Panc1 (cell line): ENCODE measurements at regions not wholly inside any gene's neighbourhood (a gene's known extent, or its start where the extent isn't known, plus 50 kb on each side); places are given as distances from the start of the nearest gene placed in this dataset.

Source experiments
- ATAC-seq: fragments of 200-7000 bp; cut with Tn5 transposase; 2 replicates; pipeline ENCODE4 v1.9.1; 2020; ENCODE audit warnings: mild to moderate bottlenecking, moderate library complexity
- BruUV-seq: library from RNA; stranded (reverse); fragments of 400-500 nt; replicated peaks from 2 replicates; lab custom pipeline; 2021; lab: Mats Ljungman, UMichigan
- CTCF ChIA-PET: fragments of 300-600 bp; sonication (Branson Sonifier 250); formaldehyde crosslinking; loops from one replicate; lab custom pipeline; 2022; ENCODE audit warnings: antibody characterized with exemption; lab: Charles Lee
- POLR2A ChIA-PET: fragments of 300-600 bp; sonication (Branson Sonifier 250); formaldehyde crosslinking; loops from one replicate; lab custom pipeline; 2022; ENCODE audit warnings: antibody characterized with exemption; lab: Charles Lee
- DNase-seq: peaks from one replicate; pipeline ENCODE4 v3.0.0-alpha.2; 2010; ENCODE audit warnings: low read depth, low spot score
- H3K27ac ChIP-seq: 2 replicates; pipeline ENCODE4 v1.5.1; 2011; ENCODE audit warnings: mild to moderate bottlenecking, low read length, inconsistent platforms
- H3K27me3 ChIP-seq: fragments of 200-500 bp; sonication (Bioruptor generic); 2 replicates; pipeline ENCODE4 v1.6.0; 2014; ENCODE audit warnings: low read length, inconsistent platforms; ENCODE audit not compliant: control insufficient read depth, insufficient read depth
- H3K36me3 ChIP-seq: fragments of 200-500 bp; sonication (Bioruptor generic); 2 replicates; pipeline ENCODE4 v1.5.1; 2014; ENCODE audit warnings: inconsistent platforms, mild to moderate bottlenecking, low read length, moderate library complexity; ENCODE audit not compliant: control insufficient read depth, insufficient read depth
- H3K4me1 ChIP-seq: 2 replicates; pipeline ENCODE4 v1.5.1; 2011; ENCODE audit warnings: inconsistent platforms, mild to moderate bottlenecking, low read length, moderate library complexity; ENCODE audit not compliant: control insufficient read depth, insufficient read depth
- H3K4me3 ChIP-seq, 2 experiments: 2 replicates each; pipeline ENCODE4 v1.5.1; 2011 to 2012; ENCODE audit warnings: low read depth in 2 of 2, low read length in 2 of 2, mild to moderate bottlenecking in 2 of 2, inconsistent platforms in 1 of 2, moderate library complexity in 1 of 2
- H3K9me3 ChIP-seq: fragments of 200-500 bp; sonication (Bioruptor generic); 2 replicates; pipeline ENCODE4 v1.5.1; 2014; ENCODE audit warnings: low read depth, mild to moderate bottlenecking, inconsistent platforms, low read length, moderate library complexity; ENCODE audit not compliant: control insufficient read depth, insufficient read depth
- POLR2AphosphoS5 ChIP-seq: IDR thresholded peaks from 2 replicates; pipeline ENCODE4 v1.6.1; 2012; ENCODE audit warnings: mild to moderate bottlenecking, low read depth, low read length, moderate library complexity
- SIN3A ChIP-seq: IDR thresholded peaks from 2 replicates; pipeline ENCODE4 v1.6.1; 2012; ENCODE audit warnings: low read depth, mild to moderate bottlenecking, low read length, moderate library complexity, borderline replicate concordance; ENCODE audit not compliant: insufficient read depth
- TCF7L2 ChIP-seq: IDR thresholded peaks from 2 replicates; pipeline ENCODE4 v1.6.1; 2011; ENCODE audit warnings: mild to moderate bottlenecking, low read depth, low read length, inconsistent platforms
- in situ Hi-C: cut with HindIII; loops from 2 replicates; pipeline ENCODE4 v1.10.0; 2016; ENCODE audit warnings: low sequenced_read_pairs, low pct_unique_long_range_greater_than_20kb
- intact Hi-C: fragments of 100-400 bp; cut with micrococcal nuclease; formaldehyde crosslinking; loops from one replicate; pipeline ENCODE4 v1.10.0; 2022; ENCODE audit not compliant: unreplicated experiment
- TF ChIP-seq, protein P1 (sequence below), 2 experiments: IDR thresholded peaks; 2 replicates each; pipeline ENCODE4 v1.6.1; 2011 to 2012; ENCODE audit warnings: low read depth in 2 of 2, control low read depth in 1 of 2, low read length in 1 of 2, mild to moderate bottlenecking in 1 of 2, moderate library complexity in 1 of 2; ENCODE audit not compliant: insufficient read depth in 1 of 2
- TF ChIP-seq, protein P2 (sequence below): fragments of 450-650 bp; IDR thresholded peaks from 2 replicates; pipeline ENCODE4 v1.5.1; 2017; ENCODE audit warnings: mild to moderate bottlenecking

DNA sequence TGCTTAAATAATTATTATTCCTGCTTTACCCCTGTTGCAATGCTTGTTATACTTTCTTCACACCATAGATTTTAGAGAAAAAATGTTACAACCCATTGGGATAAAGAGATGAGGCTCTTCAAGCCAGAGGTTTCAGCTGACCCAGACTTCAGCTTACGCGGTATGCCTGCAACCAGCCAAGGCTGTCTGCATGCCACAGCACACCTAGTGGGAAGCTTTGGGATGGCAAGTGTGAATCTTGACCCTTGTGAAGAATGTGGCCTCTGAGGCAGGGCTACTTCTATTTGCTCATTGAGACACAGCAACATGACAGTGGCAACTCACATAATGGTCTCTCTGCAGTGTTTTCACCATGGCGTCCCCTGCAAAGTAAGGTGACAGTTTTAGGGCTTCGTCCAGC is 193.9 kb upstream of the PIRT start:
- ATAC-seq, result no peak
- no peak for DNase-seq
- no peaks in the 10 kb centered on the region for H3K36me3 ChIP-seq
- BruUV-seq, result no TSS peak
- intact Hi-C loops (no loop called here), in situ Hi-C loops (no loop called here)
- ChIA-PET CTCF (no interaction called here), POLR2A (no interaction called here)
- no peak overlapping the region for H3K27ac ChIP-seq
- H3K4me1 ChIP-seq, result no peaks in the 10 kb centered on the region
- no peak for TF ChIP-seq SIN3A
- TF ChIP-seq, protein P1, sequence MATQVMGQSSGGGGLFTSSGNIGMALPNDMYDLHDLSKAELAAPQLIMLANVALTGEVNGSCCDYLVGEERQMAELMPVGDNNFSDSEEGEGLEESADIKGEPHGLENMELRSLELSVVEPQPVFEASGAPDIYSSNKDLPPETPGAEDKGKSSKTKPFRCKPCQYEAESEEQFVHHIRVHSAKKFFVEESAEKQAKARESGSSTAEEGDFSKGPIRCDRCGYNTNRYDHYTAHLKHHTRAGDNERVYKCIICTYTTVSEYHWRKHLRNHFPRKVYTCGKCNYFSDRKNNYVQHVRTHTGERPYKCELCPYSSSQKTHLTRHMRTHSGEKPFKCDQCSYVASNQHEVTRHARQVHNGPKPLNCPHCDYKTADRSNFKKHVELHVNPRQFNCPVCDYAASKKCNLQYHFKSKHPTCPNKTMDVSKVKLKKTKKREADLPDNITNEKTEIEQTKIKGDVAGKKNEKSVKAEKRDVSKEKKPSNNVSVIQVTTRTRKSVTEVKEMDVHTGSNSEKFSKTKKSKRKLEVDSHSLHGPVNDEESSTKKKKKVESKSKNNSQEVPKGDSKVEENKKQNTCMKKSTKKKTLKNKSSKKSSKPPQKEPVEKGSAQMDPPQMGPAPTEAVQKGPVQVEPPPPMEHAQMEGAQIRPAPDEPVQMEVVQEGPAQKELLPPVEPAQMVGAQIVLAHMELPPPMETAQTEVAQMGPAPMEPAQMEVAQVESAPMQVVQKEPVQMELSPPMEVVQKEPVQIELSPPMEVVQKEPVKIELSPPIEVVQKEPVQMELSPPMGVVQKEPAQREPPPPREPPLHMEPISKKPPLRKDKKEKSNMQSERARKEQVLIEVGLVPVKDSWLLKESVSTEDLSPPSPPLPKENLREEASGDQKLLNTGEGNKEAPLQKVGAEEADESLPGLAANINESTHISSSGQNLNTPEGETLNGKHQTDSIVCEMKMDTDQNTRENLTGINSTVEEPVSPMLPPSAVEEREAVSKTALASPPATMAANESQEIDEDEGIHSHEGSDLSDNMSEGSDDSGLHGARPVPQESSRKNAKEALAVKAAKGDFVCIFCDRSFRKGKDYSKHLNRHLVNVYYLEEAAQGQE (IDR thresholded peaks at IDR 0.05; ENCODE audit: insufficient read depth in 1 of 2, low read depth in 2 of 2, low read length in 1 of 2), result no peak
- no peak for TF ChIP-seq POLR2AphosphoS5
- TF ChIP-seq, protein P2, sequence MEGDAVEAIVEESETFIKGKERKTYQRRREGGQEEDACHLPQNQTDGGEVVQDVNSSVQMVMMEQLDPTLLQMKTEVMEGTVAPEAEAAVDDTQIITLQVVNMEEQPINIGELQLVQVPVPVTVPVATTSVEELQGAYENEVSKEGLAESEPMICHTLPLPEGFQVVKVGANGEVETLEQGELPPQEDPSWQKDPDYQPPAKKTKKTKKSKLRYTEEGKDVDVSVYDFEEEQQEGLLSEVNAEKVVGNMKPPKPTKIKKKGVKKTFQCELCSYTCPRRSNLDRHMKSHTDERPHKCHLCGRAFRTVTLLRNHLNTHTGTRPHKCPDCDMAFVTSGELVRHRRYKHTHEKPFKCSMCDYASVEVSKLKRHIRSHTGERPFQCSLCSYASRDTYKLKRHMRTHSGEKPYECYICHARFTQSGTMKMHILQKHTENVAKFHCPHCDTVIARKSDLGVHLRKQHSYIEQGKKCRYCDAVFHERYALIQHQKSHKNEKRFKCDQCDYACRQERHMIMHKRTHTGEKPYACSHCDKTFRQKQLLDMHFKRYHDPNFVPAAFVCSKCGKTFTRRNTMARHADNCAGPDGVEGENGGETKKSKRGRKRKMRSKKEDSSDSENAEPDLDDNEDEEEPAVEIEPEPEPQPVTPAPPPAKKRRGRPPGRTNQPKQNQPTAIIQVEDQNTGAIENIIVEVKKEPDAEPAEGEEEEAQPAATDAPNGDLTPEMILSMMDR, result no peak
- TF ChIP-seq TCF7L2, result no peak
- no peaks in the 10 kb centered on the region for H3K27me3 ChIP-seq
- no peak overlapping the region for H3K4me3 ChIP-seq
- H3K9me3 ChIP-seq, result no peaks in the 10 kb centered on the region

DNA sequence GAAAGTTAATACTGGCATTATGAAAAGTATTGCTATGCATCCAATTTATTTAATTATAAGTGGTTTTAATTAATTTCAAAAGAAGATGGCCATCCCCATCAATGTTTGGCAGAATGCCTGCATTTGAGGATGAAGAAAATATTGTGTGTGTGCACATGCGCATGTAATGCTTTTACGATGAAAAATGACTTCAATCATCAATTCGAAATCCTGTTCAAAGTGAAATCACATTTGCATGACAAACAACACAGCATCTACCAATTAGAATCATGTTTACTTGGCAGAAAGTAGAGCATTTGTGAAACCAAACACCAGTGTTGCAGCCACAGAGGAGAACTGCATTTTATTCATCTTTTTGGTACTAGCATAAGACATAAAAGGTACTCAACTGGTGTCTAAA is 191.9 kb upstream of the PIRT start:
- no peak overlapping the region for H3K27ac ChIP-seq
- H3K4me1 ChIP-seq, result no peaks in the 10 kb centered on the region
- POLR2A ChIA-PET, result no interaction called here
- DNase-seq (no peak), ATAC-seq (no peak)
- H3K4me3 ChIP-seq, result no peak overlapping the region
- no TSS peak for BruUV-seq
- CTCF ChIA-PET, result no interaction called here
- intact Hi-C loops, result no loop called here
- no peaks in the 10 kb centered on the region for H3K36me3 ChIP-seq
- in situ Hi-C loops, result no loop called here
- H3K27me3 ChIP-seq, result no peaks in the 10 kb centered on the region
- TF ChIP-seq, protein P2, result no peak
- no peak for TF ChIP-seq SIN3A
- TF ChIP-seq, protein P1 (IDR thresholded peaks at IDR 0.05; ENCODE audit: insufficient read depth in 1 of 2, low read depth in 2 of 2, low read length in 1 of 2), result no peak
- no peaks in the 10 kb centered on the region for H3K9me3 ChIP-seq
